B cell (primary cell): ENCODE measurements at regions not wholly inside any gene's neighbourhood (a gene's known extent, or its start where the extent isn't known, plus 50 kb on each side); places are given as distances from the start of the nearest gene placed in this dataset.

Experiments used
- ATAC-seq: fragments of 200-7000 bp; cut with Tn5 transposase; one replicate; pipeline ENCODE4 v1.10.0; 2021; ENCODE audit warnings: low read depth, mild to moderate bottlenecking, moderate number of reproducible peaks, moderate library complexity
- CTCF ChIA-PET: fragments of 350-600 bp; sonication (Branson Sonifier 250); formaldehyde crosslinking; loops from one replicate; lab custom pipeline; 2021; ENCODE audit warnings: antibody characterized with exemption, inconsistent platforms; lab: Charles Lee
- POLR2A ChIA-PET: fragments of 350-600 bp; sonication (Branson Sonifier 250); formaldehyde crosslinking; loops from one replicate; lab custom pipeline; 2021; ENCODE audit warnings: antibody characterized with exemption; lab: Charles Lee
- DNase-seq: peaks from one replicate; pipeline ENCODE4 v3.0.0; 2013
- H2AFZ ChIP-seq: 2 replicates; pipeline ENCODE4 v1.6.1; 2012; ENCODE audit warnings: mild to moderate bottlenecking, low read depth, low read length; ENCODE audit not compliant: insufficient read depth, poor library complexity, severe bottlenecking
- H3K27ac ChIP-seq, 2 donors: 1 replicate in 1 of 2; 2 replicates in 1 of 2; pipeline ENCODE4 v1.5.1; 2012 to 2013; ENCODE audit warnings: low read length in 2 of 2, mild to moderate bottlenecking in 2 of 2, moderate library complexity in 1 of 2
- H3K27me3 ChIP-seq, 4 experiments: fragments of 200-600 bp in 1 of 4; sonication (generic) in 1 of 4; replicated peaks in 1 of 4; 1 replicate in 2 of 4; 2 replicates in 2 of 4; pipeline versions ENCODE4 v1.6.1 to v1.7.0; 2013 to 2016; ENCODE audit warnings: low read length in 3 of 4, mild to moderate bottlenecking in 2 of 4, mixed read lengths in 1 of 4, moderate library complexity in 1 of 4; ENCODE audit not compliant: insufficient read depth in 4 of 4, control insufficient read depth in 3 of 4; ENCODE audit errors: control extremely low read depth in 1 of 4
- H3K36me3 ChIP-seq, 2 experiments: replicated peaks in 1 of 2; 1 replicate in 1 of 2; 2 replicates in 1 of 2; pipeline versions ENCODE4 v1.6.1 to v1.7.1; 2013; ENCODE audit warnings: low read length in 1 of 2; ENCODE audit not compliant: insufficient read depth in 2 of 2, control insufficient read depth in 1 of 2; ENCODE audit errors: control extremely low read depth in 1 of 2, extremely low read depth in 1 of 2
- H3K4me1 ChIP-seq, 2 donors: fragments of 200-600 bp in 1 of 2; sonication (generic) in 1 of 2; 1 replicate in 1 of 2; 2 replicates in 1 of 2; pipeline versions ENCODE4 v1.5.1 to v1.6.1; 2013 to 2017; ENCODE audit warnings: low read length in 2 of 2; ENCODE audit not compliant: control insufficient read depth in 2 of 2, insufficient read depth in 2 of 2
- H3K4me2 ChIP-seq: replicated peaks from 2 replicates; pipeline ENCODE3; 2012; ENCODE audit warnings: mild to moderate bottlenecking, low read depth, low read length; ENCODE audit not compliant: poor library complexity, severe bottlenecking
- H3K4me3 ChIP-seq, 5 experiments: fragments of 200-600 bp in 1 of 5; sonication (generic) in 1 of 5; 1 replicate in 3 of 5; 2 replicates in 2 of 5; pipeline versions ENCODE4 v1.5.1 to v1.7.0; 2011 to 2016; ENCODE audit warnings: low read length in 4 of 5, mild to moderate bottlenecking in 4 of 5, low read depth in 2 of 5, control low read depth in 1 of 5, moderate library complexity in 1 of 5; ENCODE audit not compliant: insufficient read depth in 1 of 5; ENCODE audit errors: control extremely low read depth in 1 of 5, extremely low read depth in 1 of 5
- H3K79me2 ChIP-seq: fragments of 200-600 bp; sonication (generic); one replicate; pipeline ENCODE4 v1.6.0; 2016; ENCODE audit warnings: low read length; ENCODE audit not compliant: control insufficient read depth, insufficient read depth
- H3K9ac ChIP-seq: fragments of 200-600 bp; sonication (generic); 2 replicates; pipeline ENCODE4 v1.6.1; 2017; ENCODE audit warnings: mild to moderate bottlenecking, low read length, moderate library complexity
- H3K9me3 ChIP-seq, 3 donors: one replicate each; pipeline versions ENCODE4 v1.6.1 to v1.7.1; 2013; ENCODE audit warnings: low read length in 2 of 3; ENCODE audit not compliant: control insufficient read depth in 2 of 3, insufficient read depth in 1 of 3; ENCODE audit errors: control extremely low read depth in 1 of 3
- H4K20me1 ChIP-seq: 2 replicates; pipeline ENCODE4 v1.6.0; 2012; ENCODE audit warnings: mild to moderate bottlenecking, low read length; ENCODE audit not compliant: insufficient read depth, control insufficient read depth, poor library complexity, severe bottlenecking
- H3K27ac Mint-ChIP-seq: one replicate; pipeline ENCODE4 v1.8.0; 2021; ENCODE audit warnings: mixed read lengths
- H3K27me3 Mint-ChIP-seq: one replicate; pipeline ENCODE4 v1.8.0; 2021; ENCODE audit warnings: mixed read lengths
- H3K4me1 Mint-ChIP-seq: one replicate; pipeline ENCODE4 v1.8.0; 2021; ENCODE audit warnings: mixed read lengths
- H3K4me3 Mint-ChIP-seq: one replicate; pipeline ENCODE4 v1.8.0; 2021; ENCODE audit warnings: mixed read lengths
- H3K9me3 Mint-ChIP-seq: one replicate; pipeline ENCODE4 v1.8.0; 2022; ENCODE audit warnings: mixed read lengths; ENCODE audit not compliant: insufficient read depth
- CTCF ChIP-seq: fragments of 200-600 bp; IDR thresholded peaks from one replicate; pipeline ENCODE4 v1.8.0; 2022; ENCODE audit warnings: antibody characterized with exemption, mild to moderate bottlenecking
- EZH2 ChIP-seq: IDR thresholded peaks from 2 replicates; pipeline ENCODE4 v1.6.1; 2012; ENCODE audit warnings: borderline replicate concordance, low read depth, mild to moderate bottlenecking, moderate library complexity, low read length; ENCODE audit not compliant: insufficient read depth, poor library complexity, severe bottlenecking
- WGBS: methylation state at CpG from one replicate; pipeline ENCODE4 v1.1.5; 2013; ENCODE audit warnings: missing lambda C conversion rate; ENCODE audit not compliant: insufficient coverage; 5-methylcytosine and 5-hydroxymethylcytosine counted together
- intact Hi-C: fragments of 100-400 bp; cut with micrococcal nuclease; formaldehyde crosslinking; loops from one replicate; pipeline ENCODE4 v1.10.0; 2022

GRCh38 chr3:188947401-188948280 lies 224.1 kb upstream of the TPRG1 start:
- DNase-seq (peak; percentile 37), ATAC-seq (peak; percentile 36)
- Histone ChIP-seq H3K4me3 (peak overlapping the region; percentile 4 to 50 (median 30)), H2AFZ (peak overlapping the region; percentile 57), H3K4me2 (peak overlapping the region; percentile 72), H4K20me1 (no peaks in the 10 kb centered on the region), H3K9me3 (no peaks in the 10 kb centered on the region), H3K27ac (no peak overlapping the region), H3K4me1 (peaks cover 9 to 13% of the 10 kb centered on the region in 2 donors), H3K27me3 (peaks cover 0 to 22% (median 8%) of the 10 kb centered on the region in 4 experiments), H3K79me2 (no peaks in the 10 kb centered on the region), H3K36me3 (no peaks in the 10 kb centered on the region), H3K9ac (peak overlapping the region; percentile 56)
- CTCF ChIA-PET = interaction anchor here (0.9 to 6.2 kb wide), 3 partner anchors 8 to 1208 kb away, joined by 3 to 64 read pairs (median 3); no protein-coding TSS in a partner anchor
- H3K9me3 Mint-ChIP-seq = no peaks in the 10 kb centered on the region
- peaks cover 10% of the 10 kb centered on the region for H3K4me1 Mint-ChIP-seq
- H3K27me3 Mint-ChIP-seq = peaks cover 15% of the 10 kb centered on the region
- intact Hi-C loops = no loop called here
- 25% methylated on average over 41 of the region's 48 CpGs for WGBS
- TF ChIP-seq EZH2 (no peak), CTCF (no peak)
- no peak overlapping the region for H3K27ac Mint-ChIP-seq
- POLR2A ChIA-PET = interaction anchor here (0.7 kb wide), 1 partner anchor 97 kb away, joined by 5 read pairs; no protein-coding TSS in a partner anchor
- peak overlapping the region; percentile 52 for H3K4me3 Mint-ChIP-seq
